WERI-Rb-1 (cell line): ENCODE measurements at regions not wholly inside any gene's neighbourhood (a gene's known extent, or its start where the extent isn't known, plus 50 kb on each side); places are given as distances from the start of the nearest gene placed in this dataset.

Experiments used
- DNase-seq: peaks from one replicate; pipeline ENCODE4 v3.0.0-alpha.2; 2020
- H3K27ac ChIP-seq: fragments of 250-450 bp; sonication (Bioruptor Pico); 2 replicates; pipeline ENCODE4 v1.5.1; 2020; ENCODE audit warnings: mild to moderate bottlenecking, moderate library complexity
- H3K27me3 ChIP-seq: fragments of 250-450 bp; sonication (Bioruptor Pico); 2 replicates; pipeline ENCODE4 v1.5.1; 2021; ENCODE audit warnings: mild to moderate bottlenecking, low read depth, moderate library complexity; ENCODE audit not compliant: insufficient read depth, severe bottlenecking
- H3K36me3 ChIP-seq: fragments of 250-450 bp; sonication (Bioruptor Pico); 2 replicates; pipeline ENCODE4 v1.5.1; 2020; ENCODE audit warnings: mild to moderate bottlenecking, moderate library complexity
- H3K4me3 ChIP-seq: 2 replicates; pipeline ENCODE4 v1.5.1; 2011; ENCODE audit warnings: low read depth, mild to moderate bottlenecking, control low read depth, low read length
- H3K9me3 ChIP-seq: fragments of 250-450 bp; sonication (Bioruptor Pico); 2 replicates; pipeline ENCODE4 v1.5.1; 2021; ENCODE audit warnings: mild to moderate bottlenecking, moderate library complexity; ENCODE audit not compliant: severe bottlenecking
- CTCF ChIP-seq: IDR thresholded peaks from 2 replicates; pipeline ENCODE4 v1.5.1; 2011; ENCODE audit warnings: low read depth, mild to moderate bottlenecking, control low read depth, inconsistent platforms, low read length

- Histone ChIP-seq H3K27ac (no peak overlapping the region), H3K36me3 (no peaks in the 10 kb centered on the region), H3K4me3 (no peak overlapping the region), H3K9me3 (no peaks in the 10 kb centered on the region), H3K27me3 (no peaks in the 10 kb centered on the region)
- TF ChIP-seq CTCF: no peak
- DNase-seq: no peak
Observed at GRCh38 chr22:49163258-49163959, 664.3 kb downstream of the BRD1 start.

- H3K4me3 ChIP-seq: no peak overlapping the region
- H3K36me3 ChIP-seq: no peaks in the 10 kb centered on the region
- no peak for DNase-seq
- H3K27me3 ChIP-seq: no peaks in the 10 kb centered on the region
- H3K9me3 ChIP-seq: no peaks in the 10 kb centered on the region
- TF ChIP-seq CTCF: no peak
- H3K27ac ChIP-seq: no peak overlapping the region
Observed at GRCh38 chr22:49162841-49163240, 664.8 kb downstream of the BRD1 start.

GRCh38 chr22:49161002-49161850 lies 666.4 kb downstream of the BRD1 start:
- Histone ChIP-seq H3K27ac (no peak overlapping the region), H3K4me3 (no peak overlapping the region), H3K27me3 (no peaks in the 10 kb centered on the region), H3K36me3 (no peaks in the 10 kb centered on the region), H3K9me3 (no peaks in the 10 kb centered on the region)
- no peak for TF ChIP-seq CTCF
- no peak for DNase-seq

- Histone ChIP-seq H3K27ac (no peak overlapping the region), H3K36me3 (no peaks in the 10 kb centered on the region), H3K4me3 (no peak overlapping the region), H3K9me3 (no peaks in the 10 kb centered on the region), H3K27me3 (no peaks in the 10 kb centered on the region)
- DNase-seq: no peak
- no peak for TF ChIP-seq CTCF
Observed at GRCh38 chr22:49160261-49161001, 667.2 kb downstream of the BRD1 start.

- no peak for TF ChIP-seq CTCF
- no peak for DNase-seq
- H3K4me3 ChIP-seq: no peak overlapping the region
- H3K27ac ChIP-seq: no peak overlapping the region
- no peaks in the 10 kb centered on the region for H3K27me3 ChIP-seq
- no peaks in the 10 kb centered on the region for H3K9me3 ChIP-seq
- no peaks in the 10 kb centered on the region for H3K36me3 ChIP-seq
Observed at GRCh38 chr22:49159711-49160110, 668.0 kb downstream of the BRD1 start.
